ENCODE measurements at regions not wholly inside any gene's neighbourhood (a gene's known extent, or its start where the extent isn't known, plus 50 kb on each side); places are given as distances from the start of the nearest gene placed in this dataset.
A peak's percentile ranks its signal among the peaks of the same experiment; 100 is the strongest.

- Histone ChIP-seq H3K27me3 (no peaks in the 10 kb centered on the region), H3K4me1 (peaks cover 6 to 16% (median 7%) of the 10 kb centered on the region in 3 donors), H3K4me3 (no peak overlapping the region), H3K27ac (no peak overlapping the region), H3K9me3 (no peaks in the 10 kb centered on the region), H3K36me3 (no peaks in the 10 kb centered on the region)
- FAIRE-seq (no peak), DNase-seq (peak in 1 of 6 donors; percentile 17), ATAC-seq (peak in 2 of 4 donors; percentile 31 to 34)
- 70 to 75% methylated on average over 1 of the region's 1 CpG for WGBS, 2 donors
- intact Hi-C loops (cut with DNase I) = no loop called here
- no peak for TF ChIP-seq CTCF (IDR thresholded peaks at IDR 0.05)
Measured at GRCh38 chr10:105647354-105647753, 1006.3 kb downstream of the SORCS3 start.

- ATAC-seq = peak; percentile 23 to 78 (median 59)
- Histone ChIP-seq H3K9me3 (no peaks in the 10 kb centered on the region), H3K36me3 (no peaks in the 10 kb centered on the region), H3K4me1 (peaks cover 6 to 16% (median 7%) of the 10 kb centered on the region in 3 donors), H3K27me3 (no peaks in the 10 kb centered on the region), H3K4me3 (no peak overlapping the region), H3K27ac (peak overlapping the region in 1 of 4 donors; percentile 57)
- FAIRE-seq = no peak
- DNase-seq = no peak
- 87 to 95% methylated on average over 2 of the region's 2 CpGs for WGBS, 2 donors
- intact Hi-C loops (cut with DNase I) = no loop called here
- TF ChIP-seq CTCF (IDR thresholded peaks at IDR 0.05) = no peak
Measured at GRCh38 chr10:105644978-105645377, 1003.9 kb downstream of the SORCS3 start.

- Histone ChIP-seq H3K4me1 (peaks cover 6 to 16% (median 7%) of the 10 kb centered on the region in 3 donors), H3K4me3 (no peak overlapping the region), H3K36me3 (no peaks in the 10 kb centered on the region), H3K27ac (peak overlapping the region in 2 of 4 donors; percentile 41 to 57), H3K9me3 (no peaks in the 10 kb centered on the region), H3K27me3 (no peaks in the 10 kb centered on the region)
- no peak for TF ChIP-seq CTCF (IDR thresholded peaks at IDR 0.05)
- DNase-seq (peak in 3 of 6 donors; percentile 22 to 26 (median 25)), ATAC-seq (peak; percentile 77 to 89 (median 84)), FAIRE-seq (no peak)
- intact Hi-C loops (cut with DNase I) = no loop called here
- WGBS, 2 donors = 32 to 33% methylated on average over 2 of the region's 2 CpGs
Measured at GRCh38 chr10:105644559-105644958, 1003.5 kb downstream of the SORCS3 start.

GRCh38 chr10:105644091-105644490 lies 1003.0 kb downstream of the SORCS3 start:
- ATAC-seq (peak in 2 of 4 donors; percentile 21 to 36), DNase-seq (no peak), FAIRE-seq (no peak)
- H3K4me1 ChIP-seq = peaks cover 6 to 16% (median 7%) of the 10 kb centered on the region in 3 donors
- H3K9me3 ChIP-seq = no peaks in the 10 kb centered on the region
- no peaks in the 10 kb centered on the region for H3K27me3 ChIP-seq
- no peaks in the 10 kb centered on the region for H3K36me3 ChIP-seq
- WGBS, 2 donors = 73 to 79% methylated on average over 4 of the region's 4 CpGs
- intact Hi-C loops (cut with DNase I) = no loop called here
- H3K27ac ChIP-seq = peak overlapping the region in 2 of 4 donors; percentile 41 to 57
- TF ChIP-seq CTCF (IDR thresholded peaks at IDR 0.05) = no peak
- no peak overlapping the region for H3K4me3 ChIP-seq

- ATAC-seq (no peak), FAIRE-seq (no peak), DNase-seq (no peak)
- Histone ChIP-seq H3K9me3 (no peaks in the 10 kb centered on the region), H3K36me3 (no peaks in the 10 kb centered on the region), H3K27ac (peak overlapping the region in 1 of 4 donors; percentile 57), H3K4me1 (peaks cover 6 to 16% (median 7%) of the 10 kb centered on the region in 3 donors), H3K27me3 (no peaks in the 10 kb centered on the region), H3K4me3 (no peak overlapping the region)
- TF ChIP-seq CTCF (IDR thresholded peaks at IDR 0.05) = no peak
- intact Hi-C loops (cut with DNase I) = no loop called here
Measured at GRCh38 chr10:105643660-105644059, 1002.6 kb downstream of the SORCS3 start.
